GM12872 (cell line): ENCODE measurements at regions not wholly inside any gene's neighbourhood (a gene's known extent, or its start where the extent isn't known, plus 50 kb on each side); places are given as distances from the start of the nearest gene placed in this dataset.

ENCODE experiments used
- CTCF ChIP-seq: IDR thresholded peaks from 3 replicates; pipeline ENCODE4 v1.5.1; 2011; ENCODE audit warnings: low read depth, mild to moderate bottlenecking, low read length, moderate library complexity; ENCODE audit not compliant: insufficient read depth

- no peak for TF ChIP-seq CTCF
Observed at GRCh38 chr4:103359900-103360299, 161.8 kb upstream of the CENPE start.

- no peak for TF ChIP-seq CTCF
Observed at GRCh38 chr4:103354006-103354405, 155.9 kb upstream of the CENPE start.

- TF ChIP-seq CTCF = no peak
Observed at GRCh38 chr4:103329642-103330041, 131.5 kb upstream of the CENPE start.

GRCh38 chr4:103324811-103325210, 126.7 kb upstream of the CENPE start:
- TF ChIP-seq CTCF = no peak

GRCh38 chr4:103318327-103318726, 120.2 kb upstream of the CENPE start:
- no peak for TF ChIP-seq CTCF

- TF ChIP-seq CTCF = no peak
Observed at GRCh38 chr4:103308248-103308561, 110.1 kb upstream of the CENPE start.

GRCh38 chr4:103307453-103308247, 109.5 kb upstream of the CENPE start:
- TF ChIP-seq CTCF = no peak

GRCh38 chr4:103306870-103307375, 108.8 kb upstream of the CENPE start:
- no peak for TF ChIP-seq CTCF
